ENCODE measurements at regions not wholly inside any gene's neighbourhood (a gene's known extent, or its start where the extent isn't known, plus 50 kb on each side); places are given as distances from the start of the nearest gene placed in this dataset.

DNA sequence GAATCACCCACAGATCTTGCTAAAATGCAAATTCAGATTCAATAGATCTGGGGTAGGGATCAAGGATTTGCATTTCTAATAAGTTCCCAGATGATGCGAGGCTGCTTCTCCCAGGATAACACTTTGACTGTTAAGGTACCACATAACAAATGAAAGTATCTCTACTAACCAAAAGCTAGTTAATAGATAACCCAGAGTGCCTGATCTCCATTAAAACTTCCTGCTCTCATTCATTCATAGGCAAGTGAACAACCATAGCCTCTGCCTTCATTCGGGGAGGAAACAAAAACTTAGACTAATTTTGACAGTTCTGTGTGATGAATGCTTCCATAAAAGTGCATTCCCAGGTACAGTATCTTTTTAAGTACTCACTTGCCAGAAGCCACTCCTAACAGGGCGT, 265.6 kb upstream of the BTBD3 start:
- no peak for TF ChIP-seq TAF1 (IDR thresholded peaks at IDR 0.05; ENCODE audit: low read depth)
- no peak for TF ChIP-seq EZH2 (IDR thresholded peaks at IDR 0.05; ENCODE audit: borderline replicate concordance, insufficient read depth, low read length, poor library complexity, severe bottlenecking)
- TF ChIP-seq SMC3 (conservative IDR thresholded peaks at IDR 0.05; ENCODE audit: poor library complexity) = no peak
- TF ChIP-seq, protein P1, sequence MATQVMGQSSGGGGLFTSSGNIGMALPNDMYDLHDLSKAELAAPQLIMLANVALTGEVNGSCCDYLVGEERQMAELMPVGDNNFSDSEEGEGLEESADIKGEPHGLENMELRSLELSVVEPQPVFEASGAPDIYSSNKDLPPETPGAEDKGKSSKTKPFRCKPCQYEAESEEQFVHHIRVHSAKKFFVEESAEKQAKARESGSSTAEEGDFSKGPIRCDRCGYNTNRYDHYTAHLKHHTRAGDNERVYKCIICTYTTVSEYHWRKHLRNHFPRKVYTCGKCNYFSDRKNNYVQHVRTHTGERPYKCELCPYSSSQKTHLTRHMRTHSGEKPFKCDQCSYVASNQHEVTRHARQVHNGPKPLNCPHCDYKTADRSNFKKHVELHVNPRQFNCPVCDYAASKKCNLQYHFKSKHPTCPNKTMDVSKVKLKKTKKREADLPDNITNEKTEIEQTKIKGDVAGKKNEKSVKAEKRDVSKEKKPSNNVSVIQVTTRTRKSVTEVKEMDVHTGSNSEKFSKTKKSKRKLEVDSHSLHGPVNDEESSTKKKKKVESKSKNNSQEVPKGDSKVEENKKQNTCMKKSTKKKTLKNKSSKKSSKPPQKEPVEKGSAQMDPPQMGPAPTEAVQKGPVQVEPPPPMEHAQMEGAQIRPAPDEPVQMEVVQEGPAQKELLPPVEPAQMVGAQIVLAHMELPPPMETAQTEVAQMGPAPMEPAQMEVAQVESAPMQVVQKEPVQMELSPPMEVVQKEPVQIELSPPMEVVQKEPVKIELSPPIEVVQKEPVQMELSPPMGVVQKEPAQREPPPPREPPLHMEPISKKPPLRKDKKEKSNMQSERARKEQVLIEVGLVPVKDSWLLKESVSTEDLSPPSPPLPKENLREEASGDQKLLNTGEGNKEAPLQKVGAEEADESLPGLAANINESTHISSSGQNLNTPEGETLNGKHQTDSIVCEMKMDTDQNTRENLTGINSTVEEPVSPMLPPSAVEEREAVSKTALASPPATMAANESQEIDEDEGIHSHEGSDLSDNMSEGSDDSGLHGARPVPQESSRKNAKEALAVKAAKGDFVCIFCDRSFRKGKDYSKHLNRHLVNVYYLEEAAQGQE (IDR thresholded peaks at IDR 0.05; ENCODE audit: borderline replicate concordance) = no peak
- TF ChIP-seq RAD21 (conservative IDR thresholded peaks at IDR 0.05) = no peak
- no peak for TF ChIP-seq MXI1 (conservative IDR thresholded peaks at IDR 0.05; ENCODE audit: poor library complexity, severe bottlenecking)
- no peak for TF ChIP-seq EP300 (conservative IDR thresholded peaks at IDR 0.05; ENCODE audit: poor library complexity, severe bottlenecking)
- no peak for TF ChIP-seq POLR2AphosphoS5 (IDR thresholded peaks at IDR 0.05)
- TF ChIP-seq, protein P2, sequence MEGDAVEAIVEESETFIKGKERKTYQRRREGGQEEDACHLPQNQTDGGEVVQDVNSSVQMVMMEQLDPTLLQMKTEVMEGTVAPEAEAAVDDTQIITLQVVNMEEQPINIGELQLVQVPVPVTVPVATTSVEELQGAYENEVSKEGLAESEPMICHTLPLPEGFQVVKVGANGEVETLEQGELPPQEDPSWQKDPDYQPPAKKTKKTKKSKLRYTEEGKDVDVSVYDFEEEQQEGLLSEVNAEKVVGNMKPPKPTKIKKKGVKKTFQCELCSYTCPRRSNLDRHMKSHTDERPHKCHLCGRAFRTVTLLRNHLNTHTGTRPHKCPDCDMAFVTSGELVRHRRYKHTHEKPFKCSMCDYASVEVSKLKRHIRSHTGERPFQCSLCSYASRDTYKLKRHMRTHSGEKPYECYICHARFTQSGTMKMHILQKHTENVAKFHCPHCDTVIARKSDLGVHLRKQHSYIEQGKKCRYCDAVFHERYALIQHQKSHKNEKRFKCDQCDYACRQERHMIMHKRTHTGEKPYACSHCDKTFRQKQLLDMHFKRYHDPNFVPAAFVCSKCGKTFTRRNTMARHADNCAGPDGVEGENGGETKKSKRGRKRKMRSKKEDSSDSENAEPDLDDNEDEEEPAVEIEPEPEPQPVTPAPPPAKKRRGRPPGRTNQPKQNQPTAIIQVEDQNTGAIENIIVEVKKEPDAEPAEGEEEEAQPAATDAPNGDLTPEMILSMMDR (IDR thresholded peaks at IDR 0.05; ENCODE audit: poor library complexity, severe bottlenecking) = no peak
- no peaks in the 10 kb centered on the region for H3K27me3 ChIP-seq (ENCODE audit: insufficient read depth, low read depth, low read length)

DNA sequence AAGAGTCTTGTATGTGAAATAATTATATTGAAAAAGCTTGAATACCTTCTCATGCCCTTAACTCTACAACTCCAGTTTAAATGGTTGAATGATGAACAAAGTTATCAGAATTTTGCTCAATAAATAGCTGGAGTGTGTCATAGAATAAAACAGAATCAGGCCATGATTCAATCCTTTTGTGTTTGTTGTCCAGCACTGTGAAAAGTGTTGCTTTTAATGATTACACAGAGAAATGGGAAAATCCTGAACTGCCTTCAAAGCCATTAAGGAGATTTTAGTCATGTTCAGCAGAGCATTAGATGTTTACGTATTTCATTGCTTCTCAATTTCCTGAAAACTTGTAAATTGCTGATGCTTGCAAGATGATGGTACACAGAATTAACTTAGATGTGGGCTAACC, 262.9 kb upstream of the BTBD3 start:
- Histone ChIP-seq H3K79me2 (replicated peaks; ENCODE audit: insufficient read depth, low read length) (no peaks in the 10 kb centered on the region), H4K20me1 (ENCODE audit: insufficient read depth) (no peaks in the 10 kb centered on the region), H2AFZ (ENCODE audit: low read depth, low read length) (no peak overlapping the region), H3K27ac (ENCODE audit: low read length) (no peak overlapping the region), H3F3A (ENCODE audit: insufficient read depth, low read length, poor library complexity, severe bottlenecking) (no peaks in the 10 kb centered on the region), H3K9me3 (ENCODE audit: low read length) (no peaks in the 10 kb centered on the region), H3K36me3 (ENCODE audit: insufficient read depth, low read length) (no peaks in the 10 kb centered on the region), H3K4me2 (ENCODE audit: low read length) (no peak overlapping the region), H3K4me3 (ENCODE audit: low read length) (no peak overlapping the region), H3K9me2 (ENCODE audit: insufficient read depth, low read length) (no peaks in the 10 kb centered on the region), H3K9ac (ENCODE audit: low read length) (no peak overlapping the region), H3K27me3 (ENCODE audit: insufficient read depth, low read depth, low read length) (no peaks in the 10 kb centered on the region)
- no peak for TF ChIP-seq POLR2AphosphoS5 (IDR thresholded peaks at IDR 0.05)
- no peak for TF ChIP-seq EZH2 (IDR thresholded peaks at IDR 0.05; ENCODE audit: borderline replicate concordance, insufficient read depth, low read length, poor library complexity, severe bottlenecking)
- TF ChIP-seq, protein P1 (IDR thresholded peaks at IDR 0.05; ENCODE audit: borderline replicate concordance) = no peak
- no peak for TF ChIP-seq TAF1 (IDR thresholded peaks at IDR 0.05; ENCODE audit: low read depth)
- TF ChIP-seq MXI1 (conservative IDR thresholded peaks at IDR 0.05; ENCODE audit: poor library complexity, severe bottlenecking) = no peak
- TF ChIP-seq EP300 (conservative IDR thresholded peaks at IDR 0.05; ENCODE audit: poor library complexity, severe bottlenecking) = no peak
- TF ChIP-seq RAD21 (conservative IDR thresholded peaks at IDR 0.05) = no peak
- TF ChIP-seq SMC3 (conservative IDR thresholded peaks at IDR 0.05; ENCODE audit: poor library complexity) = no peak
- TF ChIP-seq, protein P2 (IDR thresholded peaks at IDR 0.05; ENCODE audit: poor library complexity, severe bottlenecking) = no peak

More for the DNA sequence above, 265.6 kb upstream of the BTBD3 start:
- Histone ChIP-seq H4K20me1 (ENCODE audit: insufficient read depth) (no peaks in the 10 kb centered on the region), H3K27ac (ENCODE audit: low read length) (no peak overlapping the region), H2AFZ (ENCODE audit: low read depth, low read length) (no peak overlapping the region), H3K36me3 (ENCODE audit: insufficient read depth, low read length) (no peaks in the 10 kb centered on the region), H3K9me2 (ENCODE audit: insufficient read depth, low read length) (no peaks in the 10 kb centered on the region), H3K79me2 (replicated peaks; ENCODE audit: insufficient read depth, low read length) (no peaks in the 10 kb centered on the region), H3K4me2 (ENCODE audit: low read length) (no peak overlapping the region), H3K4me3 (ENCODE audit: low read length) (no peak overlapping the region), H3K9ac (ENCODE audit: low read length) (no peak overlapping the region), H3F3A (ENCODE audit: insufficient read depth, low read length, poor library complexity, severe bottlenecking) (no peaks in the 10 kb centered on the region), H3K9me3 (ENCODE audit: low read length) (no peaks in the 10 kb centered on the region)

Measured in neural cell (in vitro differentiated cells).